ENCODE measurements at regions not wholly inside any gene's neighbourhood (a gene's known extent, or its start where the extent isn't known, plus 50 kb on each side); places are given as distances from the start of the nearest gene placed in this dataset.
A peak's percentile ranks its signal among the peaks of the same experiment; 100 is the strongest.

DNA sequence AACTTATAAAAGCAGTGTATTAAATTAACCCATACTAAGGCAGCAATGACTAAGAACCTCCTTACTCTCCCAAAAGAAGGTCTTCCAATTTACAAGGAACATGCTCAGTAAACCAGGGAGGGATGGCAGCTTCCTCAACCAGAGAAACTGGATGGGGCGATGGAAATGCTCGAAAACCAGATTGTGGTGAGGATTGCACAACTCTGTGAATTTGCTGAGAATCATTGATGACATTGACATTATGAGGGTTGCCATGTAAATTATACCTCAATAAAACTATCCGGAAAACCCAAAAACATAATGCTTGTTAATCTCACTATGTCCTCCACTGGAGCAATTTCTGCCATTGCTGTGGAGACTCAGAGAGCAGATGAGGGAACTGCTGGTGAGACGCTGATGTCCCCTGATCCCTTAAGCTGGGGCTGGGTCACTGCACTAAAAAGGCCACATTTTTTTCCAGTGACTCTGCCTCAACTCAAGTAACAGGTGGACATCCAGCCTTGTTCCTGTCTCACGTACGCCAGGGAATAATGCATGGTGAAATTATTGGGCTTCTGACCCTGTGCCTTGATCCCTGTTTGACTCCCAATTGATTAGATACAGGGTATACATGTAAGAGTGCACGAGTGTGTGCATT is 288.3 kb downstream of the CYP26B1 start:
- no peaks in the 10 kb centered on the region for H3K27me3 ChIP-seq (ENCODE audit: insufficient read depth in 3 of 3, low read length in 2 of 3)
- intact Hi-C loops (cut with DNase I), result no loop called here
- no peak for ATAC-seq
- TF ChIP-seq CTCF (IDR thresholded peaks at IDR 0.05), result no peak
- H3K27ac ChIP-seq, result no peak overlapping the region
- DNase-seq, result no peak
- H3K4me1 ChIP-seq, result peaks cover 14% of the 10 kb centered on the region
- H3K36me3 ChIP-seq (ENCODE audit: insufficient read depth in 1 of 2, low read depth in 1 of 2), result no peaks in the 10 kb centered on the region
- 84 to 88% (median 86%) methylated on average over 7 of the region's 7 CpGs for WGBS, 3 donors
- H3K9me3 ChIP-seq, result no peaks in the 10 kb centered on the region
- H3K4me3 ChIP-seq, result no peak overlapping the region

DNA sequence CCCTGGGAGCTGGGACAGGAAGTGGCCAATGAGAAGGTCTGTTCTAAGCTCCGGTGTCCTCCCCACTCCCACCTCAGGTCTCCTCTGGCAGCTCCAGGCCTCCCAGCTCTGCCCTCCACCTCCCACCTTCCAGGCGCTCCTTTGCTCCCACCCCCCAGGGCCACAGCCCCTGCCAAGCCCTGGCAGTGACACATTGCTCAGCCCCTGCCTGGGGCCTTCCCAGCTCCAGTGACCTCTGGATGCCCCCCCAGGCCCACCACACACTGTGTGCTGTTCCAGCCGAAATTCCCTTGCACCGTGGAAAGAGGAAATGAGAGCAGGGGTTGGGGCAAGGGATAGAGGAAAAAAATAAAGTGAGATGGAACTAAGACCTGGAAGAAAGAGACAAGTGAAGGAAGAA is 289.6 kb downstream of the CYP26B1 start:
- ATAC-seq (no peak), DNase-seq (no peak)
- H3K36me3 ChIP-seq (ENCODE audit: insufficient read depth in 1 of 2, low read depth in 1 of 2), result no peaks in the 10 kb centered on the region
- no peak for TF ChIP-seq CTCF (IDR thresholded peaks at IDR 0.05)
- H3K27ac ChIP-seq, result no peak overlapping the region
- peaks cover 0 to 2% (median 0%) of the 10 kb centered on the region in 3 donors for H3K27me3 ChIP-seq (ENCODE audit: insufficient read depth in 3 of 3, low read length in 2 of 3)
- H3K4me3 ChIP-seq, result no peak overlapping the region
- no peaks in the 10 kb centered on the region for H3K9me3 ChIP-seq
- intact Hi-C loops (cut with DNase I), result no loop called here
- peaks cover 3% of the 10 kb centered on the region for H3K4me1 ChIP-seq
- WGBS, 3 donors, result 62 to 77% (median 74%) methylated on average over 4 of the region's 4 CpGs

DNA sequence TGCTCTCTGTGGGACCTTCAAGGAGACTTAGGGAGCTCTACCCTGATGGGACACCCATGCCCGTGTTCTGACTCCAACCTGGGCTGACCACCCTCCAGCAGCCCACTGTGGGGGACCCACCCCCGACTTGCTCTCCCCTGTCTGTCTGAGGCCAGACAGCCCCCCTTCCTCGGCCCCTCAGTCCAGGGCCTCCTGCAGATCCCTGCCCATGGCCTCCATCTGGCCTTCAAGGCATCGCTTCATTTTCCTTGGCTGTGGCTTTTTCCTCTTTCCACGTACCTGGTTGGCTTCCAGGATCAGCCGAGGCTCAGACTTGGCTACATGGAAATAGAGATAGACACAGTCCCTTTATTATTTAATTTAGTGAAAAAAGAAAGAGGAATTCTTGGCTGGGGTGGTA is 290.0 kb downstream of the CYP26B1 start:
- 80 to 86% (median 80%) methylated on average over 6 of the region's 6 CpGs for WGBS, 3 donors
- Histone ChIP-seq H3K27me3 (ENCODE audit: insufficient read depth in 3 of 3, low read length in 2 of 3) (peaks cover 0 to 6% (median 0%) of the 10 kb centered on the region in 3 donors), H3K4me1 (no peaks in the 10 kb centered on the region), H3K4me3 (no peak overlapping the region), H3K36me3 (ENCODE audit: insufficient read depth in 1 of 2, low read depth in 1 of 2) (no peaks in the 10 kb centered on the region), H3K27ac (no peak overlapping the region), H3K9me3 (no peaks in the 10 kb centered on the region)
- no peak for ATAC-seq
- TF ChIP-seq CTCF (IDR thresholded peaks at IDR 0.05), result no peak
- intact Hi-C loops (cut with DNase I), result no loop called here
- DNase-seq, result no peak

DNA sequence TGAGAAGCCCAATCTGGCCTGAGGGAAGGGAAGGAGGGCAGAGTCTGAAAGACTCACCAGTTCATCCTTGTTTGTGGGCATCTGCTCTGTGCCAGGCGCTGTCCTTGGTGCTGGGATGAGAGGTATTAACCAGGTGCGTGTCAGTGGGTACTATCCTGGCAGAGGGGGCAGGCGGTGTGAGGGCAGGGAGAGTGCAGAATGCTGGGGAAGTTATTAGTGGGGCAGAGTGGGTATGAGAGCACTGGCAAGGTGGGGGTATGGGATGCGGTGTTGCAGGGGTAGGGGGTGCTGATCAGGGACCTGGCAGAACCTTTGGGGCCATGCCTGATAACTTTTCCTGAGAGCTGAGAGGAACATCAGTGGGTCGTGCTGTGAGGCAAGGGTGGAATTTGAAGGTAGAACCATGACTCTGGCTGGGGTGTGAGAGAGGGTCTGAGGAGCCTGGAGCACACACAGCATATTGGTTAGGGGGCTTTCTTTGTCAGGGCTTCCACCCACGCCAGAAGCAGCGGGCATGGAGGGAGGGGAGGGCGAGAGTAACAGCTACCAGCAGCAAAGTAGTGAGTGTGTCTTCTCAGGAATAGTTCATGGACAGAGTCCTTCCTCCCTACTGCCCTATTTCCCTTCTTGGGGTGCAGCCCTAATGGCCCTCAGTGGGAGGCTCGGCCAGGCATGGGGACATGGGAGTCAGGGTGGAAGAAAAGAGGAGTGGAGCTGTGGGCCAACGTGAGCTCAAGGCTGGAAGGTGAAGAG is 290.7 kb downstream of the CYP26B1 start:
- DNase-seq, result no peak
- H3K36me3 ChIP-seq (ENCODE audit: insufficient read depth in 1 of 2, low read depth in 1 of 2), result no peaks in the 10 kb centered on the region
- TF ChIP-seq CTCF (IDR thresholded peaks at IDR 0.05), result no peak
- ATAC-seq, result peak in 1 of 4 donors; percentile 31
- H3K4me1 ChIP-seq, result no peaks in the 10 kb centered on the region
- H3K4me3 ChIP-seq, result no peak overlapping the region
- H3K27ac ChIP-seq, result no peak overlapping the region
- WGBS, 3 donors, result 82 to 85% (median 83%) methylated on average over 10 of the region's 10 CpGs
- no peaks in the 10 kb centered on the region for H3K9me3 ChIP-seq
- peaks cover 0 to 9% (median 1%) of the 10 kb centered on the region in 3 donors for H3K27me3 ChIP-seq (ENCODE audit: insufficient read depth in 3 of 3, low read length in 2 of 3)
- intact Hi-C loops (cut with DNase I), result no loop called here

Data from psoas muscle (tissue), 7 donors.